CD14-positive monocyte (primary cell): ENCODE measurements at regions not wholly inside any gene's neighbourhood (a gene's known extent, or its start where the extent isn't known, plus 50 kb on each side); places are given as distances from the start of the nearest gene placed in this dataset.

Experiments
- DNase-seq, 3 donors: peaks; one replicate each; pipeline ENCODE4 v3.0.0-alpha.2; 2011 to 2022
- H2AFZ ChIP-seq: 2 replicates; pipeline ENCODE4 v1.6.0; 2012; ENCODE audit warnings: mild to moderate bottlenecking, low read depth, low read length, inconsistent platforms; ENCODE audit not compliant: insufficient read depth, poor library complexity, severe bottlenecking
- H3K27ac ChIP-seq, 2 donors: 1 replicate in 1 of 2; 2 replicates in 1 of 2; pipeline ENCODE4 v1.5.1; 2012 to 2013; ENCODE audit warnings: low read length in 2 of 2, control low read depth in 1 of 2, inconsistent platforms in 1 of 2, low read depth in 1 of 2, mild to moderate bottlenecking in 1 of 2
- H3K27me3 ChIP-seq, 2 donors: one replicate each; pipeline versions ENCODE4 v1.6.0 to v1.6.1; 2011 to 2013; ENCODE audit warnings: low read length in 2 of 2; ENCODE audit not compliant: control insufficient read depth in 2 of 2, insufficient read depth in 2 of 2
- H3K36me3 ChIP-seq, 2 donors: replicated peaks in 1 of 2; 1 replicate in 1 of 2; 2 replicates in 1 of 2; pipeline versions ENCODE4 v1.5.1 to v1.6.1; 2012 to 2013; ENCODE audit warnings: low read length in 2 of 2, control low read depth in 1 of 2, inconsistent platforms in 1 of 2, mild to moderate bottlenecking in 1 of 2; ENCODE audit not compliant: insufficient read depth in 2 of 2, control insufficient read depth in 1 of 2
- H3K4me1 ChIP-seq, 2 donors: 1 replicate in 1 of 2; 2 replicates in 1 of 2; pipeline versions ENCODE4 v1.5.1 to v1.6.1; 2012 to 2013; ENCODE audit warnings: low read length in 2 of 2, control low read depth in 1 of 2, inconsistent platforms in 1 of 2, mild to moderate bottlenecking in 1 of 2, moderate library complexity in 1 of 2; ENCODE audit not compliant: insufficient read depth in 2 of 2, control insufficient read depth in 1 of 2
- H3K4me2 ChIP-seq: replicated peaks from 2 replicates; pipeline ENCODE3; 2012; ENCODE audit warnings: low read length, moderate library complexity, mild to moderate bottlenecking; ENCODE audit not compliant: poor library complexity, severe bottlenecking; ENCODE audit errors: extremely low read depth
- H3K4me3 ChIP-seq, 3 experiments: fragments of 200-600 bp in 1 of 3; sonication (generic) in 1 of 3; replicated peaks in 1 of 3; 1 replicate in 2 of 3; 2 replicates in 1 of 3; pipeline ENCODE4 v1.5.1; 2011 to 2013; ENCODE audit warnings: low read length in 3 of 3, mild to moderate bottlenecking in 3 of 3, control low read depth in 2 of 3, low read depth in 2 of 3, inconsistent platforms in 1 of 3, moderate library complexity in 1 of 3
- H3K79me2 ChIP-seq: 2 replicates; pipeline ENCODE4 v1.6.0; 2012; ENCODE audit warnings: mild to moderate bottlenecking, control low read depth, inconsistent platforms, low read length, moderate library complexity; ENCODE audit not compliant: insufficient read depth
- H3K9ac ChIP-seq: 2 replicates; pipeline ENCODE4 v1.6.0; 2017; ENCODE audit warnings: low read length, mild to moderate bottlenecking; ENCODE audit not compliant: insufficient read depth, poor library complexity, severe bottlenecking
- H3K9me3 ChIP-seq, 2 donors: replicated peaks in 1 of 2; 1 replicate in 1 of 2; 2 replicates in 1 of 2; pipeline versions ENCODE4 v1.5.1 to v1.6.1; 2012 to 2013; ENCODE audit warnings: low read length in 2 of 2, control low read depth in 1 of 2; ENCODE audit not compliant: control insufficient read depth in 1 of 2, insufficient read depth in 1 of 2
- H4K20me1 ChIP-seq: 2 replicates; pipeline ENCODE4 v1.6.0; 2012; ENCODE audit warnings: mild to moderate bottlenecking, low read length, control low read depth, moderate library complexity; ENCODE audit not compliant: insufficient read depth
- H3K27ac Mint-ChIP-seq, 7 donors: one replicate each; pipeline ENCODE4 v1.8.0; 2020; ENCODE audit warnings: mild to moderate bottlenecking in 7 of 7, mixed read lengths in 7 of 7, moderate library complexity in 6 of 7, inconsistent platforms in 2 of 7
- H3K27me3 Mint-ChIP-seq, 3 donors: one replicate each; pipeline ENCODE4 v1.8.0; 2021 to 2022; ENCODE audit warnings: low read depth in 3 of 3, mild to moderate bottlenecking in 3 of 3, mixed read lengths in 3 of 3, moderate library complexity in 3 of 3, inconsistent platforms in 1 of 3
- H3K36me3 Mint-ChIP-seq, 2 donors: one replicate each; pipeline ENCODE4 v1.8.0; 2020; ENCODE audit warnings: mixed read lengths in 2 of 2, inconsistent platforms in 1 of 2, mild to moderate bottlenecking in 1 of 2
- H3K4me1 Mint-ChIP-seq: one replicate; pipeline ENCODE4 v1.8.0; 2020; ENCODE audit warnings: mild to moderate bottlenecking, mixed read lengths
- H3K4me3 Mint-ChIP-seq, 2 donors: one replicate each; pipeline ENCODE4 v1.8.0; 2020; ENCODE audit warnings: mild to moderate bottlenecking in 2 of 2, mixed read lengths in 2 of 2, moderate library complexity in 1 of 2
- H3K9me3 Mint-ChIP-seq, 7 donors: one replicate each; pipeline ENCODE4 v1.8.0; 2020 to 2022; ENCODE audit warnings: mixed read lengths in 7 of 7, mild to moderate bottlenecking in 6 of 7, moderate library complexity in 6 of 7, inconsistent platforms in 2 of 7
- CTCF ChIP-seq: fragments of 200-600 bp; IDR thresholded peaks from one replicate; pipeline ENCODE4 v1.8.0; 2022; ENCODE audit warnings: antibody characterized with exemption, mild to moderate bottlenecking
- WGBS: methylation state at CpG from one replicate; pipeline ENCODE4 v1.1.5; 2013; ENCODE audit warnings: missing lambda C conversion rate; ENCODE audit not compliant: insufficient coverage; 5-methylcytosine and 5-hydroxymethylcytosine counted together
- intact Hi-C, 2 donors: fragments of 100-400 bp; cut with micrococcal nuclease; formaldehyde crosslinking; loops; one replicate each; pipeline versions ENCODE4 v1.15.0 to v1.15.1; 2023

- Mint-ChIP-seq H3K27ac (no peak overlapping the region), H3K4me1 (no peaks in the 10 kb centered on the region), H3K36me3 (no peaks in the 10 kb centered on the region), H3K9me3 (no peaks in the 10 kb centered on the region), H3K4me3 (no peak overlapping the region), H3K27me3 (peaks cover 3 to 13% (median 8%) of the 10 kb centered on the region in 3 donors)
- H3K9ac ChIP-seq: no peak overlapping the region
- H3K27me3 ChIP-seq: peaks cover 2 to 4% of the 10 kb centered on the region in 2 donors
- no peak for TF ChIP-seq CTCF
- no peak overlapping the region for H3K27ac ChIP-seq
- H3K36me3 ChIP-seq: no peaks in the 10 kb centered on the region
- no peak overlapping the region for H3K4me3 ChIP-seq
- H3K9me3 ChIP-seq: no peaks in the 10 kb centered on the region
- no peak for DNase-seq
- H3K79me2 ChIP-seq: no peaks in the 10 kb centered on the region
- intact Hi-C loops: no loop called here
- H3K4me2 ChIP-seq: no peak overlapping the region
- no peak overlapping the region for H2AFZ ChIP-seq
- no peaks in the 10 kb centered on the region for H3K4me1 ChIP-seq
- WGBS: 71% methylated on average over 7 of the region's 11 CpGs
- H4K20me1 ChIP-seq: no peaks in the 10 kb centered on the region
Measured at GRCh38 chr6:40788661-40789655, 201.8 kb upstream of the LRFN2 start.

GRCh38 chr6:40782355-40782754 is 195.2 kb upstream of the LRFN2 start:
- Histone ChIP-seq H3K9me3 (no peaks in the 10 kb centered on the region), H3K9ac (no peak overlapping the region), H3K4me3 (no peak overlapping the region), H3K4me2 (no peak overlapping the region), H2AFZ (no peak overlapping the region), H3K27ac (no peak overlapping the region), H3K79me2 (no peaks in the 10 kb centered on the region), H4K20me1 (no peaks in the 10 kb centered on the region), H3K36me3 (no peaks in the 10 kb centered on the region), H3K4me1 (no peaks in the 10 kb centered on the region), H3K27me3 (peaks cover 0 to 4% of the 10 kb centered on the region in 2 donors)
- no peak for DNase-seq
- Mint-ChIP-seq H3K27ac (no peak overlapping the region), H3K4me1 (no peaks in the 10 kb centered on the region), H3K9me3 (no peaks in the 10 kb centered on the region), H3K27me3 (peaks cover 3 to 9% (median 8%) of the 10 kb centered on the region in 3 donors), H3K4me3 (no peak overlapping the region), H3K36me3 (no peaks in the 10 kb centered on the region)
- intact Hi-C loops: no loop called here
- WGBS: 80% methylated on average over 3 of the region's 3 CpGs
- TF ChIP-seq CTCF: no peak
